VCaP (cell line): ENCODE measurements at regions not wholly inside any gene's neighbourhood (a gene's known extent, or its start where the extent isn't known, plus 50 kb on each side); places are given as distances from the start of the nearest gene placed in this dataset.

ENCODE experiments used
- H3K27ac ChIP-seq: fragments of 450-650 bp; 2 replicates; pipeline ENCODE4 v1.5.1; 2017
- CTCF ChIP-seq: fragments of 450-650 bp; conservative IDR thresholded peaks from 2 replicates; pipeline ENCODE4 v1.5.1; 2017; ENCODE audit warnings: mild to moderate bottlenecking, moderate library complexity

- TF ChIP-seq CTCF, result no peak
- H3K27ac ChIP-seq, result no peak overlapping the region
Measured at GRCh38 chr13:68467160-68467559, 1237.0 kb upstream of the PCDH9 start.

- TF ChIP-seq CTCF, result no peak
- H3K27ac ChIP-seq, result no peak overlapping the region
Measured at GRCh38 chr13:68440874-68441273, 1210.7 kb upstream of the PCDH9 start.

- H3K27ac ChIP-seq, result no peak overlapping the region
- TF ChIP-seq CTCF, result no peak
Measured at GRCh38 chr13:68439817-68440216, 1209.7 kb upstream of the PCDH9 start.

- TF ChIP-seq CTCF, result no peak
- no peak overlapping the region for H3K27ac ChIP-seq
Measured at GRCh38 chr13:68428292-68428691, 1198.2 kb upstream of the PCDH9 start.

GRCh38 chr13:68417801-68418200 lies 1187.7 kb upstream of the PCDH9 start:
- no peak overlapping the region for H3K27ac ChIP-seq
- TF ChIP-seq CTCF, result no peak

GRCh38 chr13:68410007-68410406 lies 1179.9 kb upstream of the PCDH9 start:
- H3K27ac ChIP-seq, result no peak overlapping the region
- TF ChIP-seq CTCF, result no peak

GRCh38 chr13:68390987-68391386 lies 1160.9 kb upstream of the PCDH9 start:
- no peak for TF ChIP-seq CTCF
- no peak overlapping the region for H3K27ac ChIP-seq

- no peak for TF ChIP-seq CTCF
- H3K27ac ChIP-seq, result no peak overlapping the region
Measured at GRCh38 chr13:68386808-68387207, 1156.7 kb upstream of the PCDH9 start.
